WTC11 (cell line): ENCODE measurements at regions not wholly inside any gene's neighbourhood (a gene's known extent, or its start where the extent isn't known, plus 50 kb on each side); places are given as distances from the start of the nearest gene placed in this dataset.

Source experiments
- ATAC-seq: fragments of 200-7000 bp; cut with Tn5 transposase; 2 replicates; pipeline ENCODE4 v1.10.0; 2021; ENCODE audit warnings: mild to moderate bottlenecking, moderate library complexity
- CTCF ChIA-PET: fragments of 300-600 bp; sonication (Branson Sonifier 250); formaldehyde crosslinking; loops from one replicate; lab custom pipeline; 2021; ENCODE audit warnings: antibody characterized with exemption; lab: Charles Lee
- POLR2A ChIA-PET: fragments of 350-600 bp; sonication (Branson Sonifier 250); formaldehyde crosslinking; loops from one replicate; lab custom pipeline; 2021; ENCODE audit warnings: antibody characterized with exemption; lab: Charles Lee
- DNase-seq: peaks from one replicate; pipeline ENCODE4 v3.0.0; 2021; ENCODE audit warnings: low spot score
- H3K27ac Mint-ChIP-seq: 2 replicates; pipeline ENCODE4 v1.8.0; 2021; ENCODE audit warnings: mixed read lengths
- H3K27me3 Mint-ChIP-seq: 2 replicates; pipeline ENCODE4 v1.8.0; 2021; ENCODE audit warnings: low read depth, mild to moderate bottlenecking, moderate library complexity, mixed read lengths
- H3K36me3 Mint-ChIP-seq: 2 replicates; pipeline ENCODE4 v1.8.0; 2021; ENCODE audit warnings: mixed read lengths
- H3K4me1 Mint-ChIP-seq: 2 replicates; pipeline ENCODE4 v1.8.0; 2022; ENCODE audit warnings: mixed read lengths
- H3K4me3 Mint-ChIP-seq: 2 replicates; pipeline ENCODE4 v1.8.0; 2021; ENCODE audit warnings: mild to moderate bottlenecking, moderate library complexity, mixed read lengths
- H3K9me3 Mint-ChIP-seq: 2 replicates; pipeline ENCODE4 v1.8.0; 2021; ENCODE audit warnings: mixed read lengths
- AFF4 ChIP-seq: sonication (generic); formaldehyde crosslinking; IDR thresholded peaks from 2 replicates; pipeline ENCODE4 v1.8.1; 2023; ENCODE audit warnings: mild to moderate bottlenecking, missing genetic modification reagents, borderline replicate concordance
- AR ChIP-seq: fragments of 250-450 bp; sonication (Bioruptor Pico); IDR thresholded peaks from 2 replicates; pipeline ENCODE4 v1.9.0; 2021; ENCODE audit warnings: mild to moderate bottlenecking
- FOXK1 ChIP-seq: sonication (generic); formaldehyde crosslinking; IDR thresholded peaks from 2 replicates; pipeline ENCODE4 v1.8.0; 2022; ENCODE audit warnings: mild to moderate bottlenecking, moderate library complexity, missing genetic modification reagents
- FOXP1 ChIP-seq: sonication (generic); formaldehyde crosslinking; IDR thresholded peaks from 2 replicates; pipeline ENCODE4 v1.8.0; 2022; ENCODE audit warnings: missing genetic modification reagents, mild to moderate bottlenecking, moderate library complexity, borderline replicate concordance
- NR1H2 ChIP-seq: sonication (generic); formaldehyde crosslinking; IDR thresholded peaks from 2 replicates; pipeline ENCODE4 v1.9.0; 2021; ENCODE audit warnings: mild to moderate bottlenecking, moderate library complexity, missing genetic modification reagents
- PREB ChIP-seq: sonication (generic); formaldehyde crosslinking; IDR thresholded peaks from 2 replicates; pipeline ENCODE4 v1.8.1; 2022; ENCODE audit warnings: mild to moderate bottlenecking, missing genetic modification reagents, moderate library complexity, borderline replicate concordance
- PRRX2 ChIP-seq: fragments of 250-450 bp; sonication (Bioruptor Pico); IDR thresholded peaks from 2 replicates; pipeline ENCODE4 v1.8.0; 2021; ENCODE audit warnings: mild to moderate bottlenecking
- SOX15 ChIP-seq: fragments of 250-450 bp; sonication (Bioruptor Pico); IDR thresholded peaks from 2 replicates; pipeline ENCODE4 v1.9.0; 2021; ENCODE audit warnings: mild to moderate bottlenecking
- STAT6 ChIP-seq: sonication (generic); formaldehyde crosslinking; conservative IDR thresholded peaks from 2 replicates; pipeline ENCODE4 v1.8.1; 2023; ENCODE audit warnings: mild to moderate bottlenecking, low read depth, missing genetic modification reagents, moderate library complexity
- TCF7 ChIP-seq: sonication (generic); formaldehyde crosslinking; IDR thresholded peaks from 2 replicates; pipeline ENCODE4 v1.8.0; 2022; ENCODE audit warnings: mild to moderate bottlenecking, low read depth, missing genetic modification reagents, moderate library complexity
- USF2 ChIP-seq: sonication (generic); formaldehyde crosslinking; IDR thresholded peaks from 2 replicates; pipeline ENCODE4 v1.8.1; 2023; ENCODE audit warnings: mild to moderate bottlenecking, missing genetic modification reagents, moderate library complexity
- ZMAT4 ChIP-seq: fragments of 250-450 bp; sonication (Bioruptor Pico); IDR thresholded peaks from 2 replicates; pipeline ENCODE4 v1.9.0; 2021; ENCODE audit warnings: mild to moderate bottlenecking
- ZNF138 ChIP-seq: sonication (generic); formaldehyde crosslinking; conservative IDR thresholded peaks from 2 replicates; pipeline ENCODE4 v1.8.1; 2022; ENCODE audit warnings: mild to moderate bottlenecking, moderate library complexity, missing genetic modification reagents
- ZNF263 ChIP-seq: sonication (generic); formaldehyde crosslinking; IDR thresholded peaks from 2 replicates; pipeline ENCODE4 v1.8.1; 2022; ENCODE audit warnings: low read depth, mild to moderate bottlenecking, moderate library complexity, missing genetic modification reagents
- ZNF396 ChIP-seq: fragments of 250-450 bp; sonication (Bioruptor Pico); IDR thresholded peaks from 2 replicates; pipeline ENCODE4 v1.8.0; 2021; ENCODE audit warnings: mild to moderate bottlenecking, moderate library complexity, borderline replicate concordance
- ZNF532 ChIP-seq: fragments of 250-450 bp; sonication (Bioruptor Pico); IDR thresholded peaks from 2 replicates; pipeline ENCODE4 v1.9.0; 2021; ENCODE audit warnings: mild to moderate bottlenecking, borderline replicate concordance
- ZSCAN18 ChIP-seq: fragments of 250-450 bp; sonication (Bioruptor Pico); IDR thresholded peaks from 2 replicates; pipeline ENCODE4 v2.1.2; 2022; ENCODE audit warnings: mild to moderate bottlenecking, moderate library complexity

GRCh38 chr1:177448652-177449357, 278.0 kb downstream of the BRINP2 start:
- H3K27ac Mint-ChIP-seq, result no peak overlapping the region
- POLR2A ChIA-PET, result interaction anchor here (0.5 kb wide), 1 partner anchor 37 kb away, joined by 3 read pairs; no protein-coding TSS in a partner anchor
- no peaks in the 10 kb centered on the region for H3K27me3 Mint-ChIP-seq
- no peak overlapping the region for H3K4me3 Mint-ChIP-seq
- ATAC-seq (no peak; the same call in 1 of the 2 replicates), DNase-seq (no peak)
- H3K9me3 Mint-ChIP-seq, result no peaks in the 10 kb centered on the region
- CTCF ChIA-PET, result interaction anchor here (0.6 kb wide), 1 partner anchor 955 kb away, joined by 6 read pairs; no protein-coding TSS in a partner anchor
- H3K4me1 Mint-ChIP-seq, result 0 out of 2 replicates have a peak, but pooled peaks cover 4% of the 10 kb centered on the region
- H3K36me3 Mint-ChIP-seq, result no peaks in the 10 kb centered on the region
- no peak for TF ChIP-seq TCF7 (CRISPR knock-in tag)
- no peak for TF ChIP-seq FOXK1 (CRISPR knock-in tag)
- TF ChIP-seq NR1H2 (CRISPR knock-in tag), result no peak
- no peak for TF ChIP-seq AR
- TF ChIP-seq ZNF263 (CRISPR knock-in tag), result no peak
- no peak for TF ChIP-seq FOXP1 (CRISPR knock-in tag)
- no peak for TF ChIP-seq ZMAT4 (CRISPR knock-in tag)
- no peak for TF ChIP-seq ZNF138
- TF ChIP-seq PRRX2, result no peak
- TF ChIP-seq ZSCAN18 (CRISPR knock-in tag), result no peak
- TF ChIP-seq PREB (CRISPR knock-in tag), result no peak
- TF ChIP-seq AFF4, result no peak
- no peak for TF ChIP-seq ZNF532 (CRISPR knock-in tag)
- TF ChIP-seq USF2, result no peak
- TF ChIP-seq STAT6 (CRISPR knock-in tag), result no peak
- TF ChIP-seq SOX15 (CRISPR knock-in tag), result no peak
- TF ChIP-seq ZNF396, result no peak
